DOHH2 (cell line): ENCODE measurements at regions not wholly inside any gene's neighbourhood (a gene's known extent, or its start where the extent isn't known, plus 50 kb on each side); places are given as distances from the start of the nearest gene placed in this dataset.

Experiments used
- H3F3A ChIP-seq: fragments of 200-600 bp; sonication (generic), shearing (Covaris generic); 2 replicates; pipeline ENCODE4 v1.6.0; 2016; ENCODE audit warnings: antibody characterized with exemption, mild to moderate bottlenecking; ENCODE audit not compliant: control insufficient read depth, insufficient read depth
- H3K27ac ChIP-seq: fragments of 200-600 bp; sonication (generic); 2 replicates; pipeline ENCODE4 v1.5.1; 2014; ENCODE audit warnings: low read depth, mild to moderate bottlenecking, low read length, moderate library complexity
- H3K27me3 ChIP-seq: fragments of 200-600 bp; sonication (generic); 2 replicates; pipeline ENCODE4 v1.6.1; 2014; ENCODE audit warnings: mild to moderate bottlenecking, low read length, mixed read lengths; ENCODE audit not compliant: control insufficient read depth
- H3K36me3 ChIP-seq: fragments of 200-600 bp; sonication (generic); 2 replicates; pipeline ENCODE4 v1.6.1; 2014; ENCODE audit warnings: mild to moderate bottlenecking, low read length, moderate library complexity, mixed read lengths; ENCODE audit not compliant: control insufficient read depth
- H3K4me1 ChIP-seq: fragments of 200-600 bp; sonication (generic); 2 replicates; pipeline ENCODE4 v1.6.1; 2014; ENCODE audit warnings: mild to moderate bottlenecking, low read length, mixed read lengths; ENCODE audit not compliant: control insufficient read depth
- H3K4me2 ChIP-seq: fragments of 200-600 bp; sonication (generic); 2 replicates; pipeline ENCODE4 v1.6.0; 2014; ENCODE audit warnings: mild to moderate bottlenecking, low read length, moderate library complexity
- H3K4me3 ChIP-seq: fragments of 200-600 bp; sonication (generic); 2 replicates; pipeline ENCODE4 v1.5.1; 2014; ENCODE audit warnings: mild to moderate bottlenecking, low read length, mixed read lengths
- H3K79me2 ChIP-seq: fragments of 200-600 bp; sonication (generic); 2 replicates; pipeline ENCODE4 v1.6.1; 2014; ENCODE audit warnings: mild to moderate bottlenecking, low read length, mixed read lengths; ENCODE audit not compliant: control insufficient read depth
- H3K9me2 ChIP-seq: fragments of 200-600 bp; sonication (generic); replicated peaks from 2 replicates; pipeline ENCODE4 v1.6.1; 2014; ENCODE audit warnings: mild to moderate bottlenecking, low read length, mixed read lengths; ENCODE audit not compliant: control insufficient read depth
- H3K9me3 ChIP-seq: fragments of 200-600 bp; sonication (generic); 2 replicates; pipeline ENCODE4 v1.6.1; 2014; ENCODE audit warnings: antibody characterized with exemption, low read length, mixed read lengths; ENCODE audit not compliant: control insufficient read depth, insufficient read depth
- H4K20me1 ChIP-seq: fragments of 200-600 bp; sonication (generic); 2 replicates; pipeline ENCODE4 v1.6.0; 2014; ENCODE audit warnings: low read depth, mild to moderate bottlenecking, antibody characterized with exemption, low read length, moderate library complexity; ENCODE audit not compliant: control insufficient read depth, insufficient read depth
- CTCF ChIP-seq: fragments of 200-600 bp; sonication (generic); IDR thresholded peaks from one replicate; pipeline ENCODE4 v1.5.1; 2014; ENCODE audit warnings: antibody characterized with exemption, mild to moderate bottlenecking, low read depth, low read length; ENCODE audit not compliant: poor library complexity, severe bottlenecking
- EZH2phosphoT487 ChIP-seq: fragments of 200-600 bp; sonication (generic); IDR thresholded peaks from 2 replicates; pipeline ENCODE4 v1.6.1; 2017; ENCODE audit warnings: borderline replicate concordance, mild to moderate bottlenecking, antibody characterized with exemption, low read length, moderate library complexity, mixed read lengths

- Histone ChIP-seq H3K4me2 (no peak overlapping the region), H3K4me1 (peaks cover 1% of the 10 kb centered on the region; the same call in 1 of the 2 replicates), H3K27me3 (no peaks in the 10 kb centered on the region), H3K79me2 (no peaks in the 10 kb centered on the region), H3F3A (no peaks in the 10 kb centered on the region), H3K36me3 (no peaks in the 10 kb centered on the region), H3K27ac (no peak overlapping the region), H3K9me2 (no peaks in the 10 kb centered on the region), H3K4me3 (no peak overlapping the region), H3K9me3 (no peaks in the 10 kb centered on the region), H4K20me1 (no peaks in the 10 kb centered on the region)
- TF ChIP-seq EZH2phosphoT487 (no peak), CTCF (no peak)
These were observed 251.6 kb downstream of the HACE1 start for GRCh38 chr6:104608101-104608500.

- Histone ChIP-seq H4K20me1 (no peaks in the 10 kb centered on the region), H3K4me1 (peaks cover 7% of the 10 kb centered on the region), H3K9me2 (no peaks in the 10 kb centered on the region), H3F3A (no peaks in the 10 kb centered on the region), H3K79me2 (no peaks in the 10 kb centered on the region), H3K9me3 (no peaks in the 10 kb centered on the region), H3K36me3 (no peaks in the 10 kb centered on the region), H3K4me3 (no peak overlapping the region), H3K4me2 (no peak overlapping the region), H3K27ac (no peak overlapping the region), H3K27me3 (no peaks in the 10 kb centered on the region)
- TF ChIP-seq EZH2phosphoT487 (no peak), CTCF (no peak)
These were observed 252.2 kb downstream of the HACE1 start for GRCh38 chr6:104607501-104607900.

GRCh38 chr6:104606361-104606760 lies 253.4 kb downstream of the HACE1 start:
- Histone ChIP-seq H3K9me3 (no peaks in the 10 kb centered on the region), H3K9me2 (no peaks in the 10 kb centered on the region), H4K20me1 (no peaks in the 10 kb centered on the region), H3K27me3 (no peaks in the 10 kb centered on the region), H3F3A (no peaks in the 10 kb centered on the region), H3K27ac (no peak overlapping the region), H3K4me3 (no peak overlapping the region), H3K4me2 (no peak overlapping the region), H3K36me3 (no peaks in the 10 kb centered on the region), H3K79me2 (no peaks in the 10 kb centered on the region), H3K4me1 (peaks cover 11% of the 10 kb centered on the region)
- no peak for TF ChIP-seq EZH2phosphoT487

GRCh38 chr6:104604685-104605084 lies 255.0 kb downstream of the HACE1 start:
- H3F3A ChIP-seq = no peaks in the 10 kb centered on the region
- no peak for TF ChIP-seq CTCF
- no peak for TF ChIP-seq EZH2phosphoT487
- H3K27me3 ChIP-seq = no peaks in the 10 kb centered on the region
- no peak overlapping the region for H3K27ac ChIP-seq
- peaks cover 11% of the 10 kb centered on the region for H3K4me1 ChIP-seq
- no peaks in the 10 kb centered on the region for H3K36me3 ChIP-seq
- no peaks in the 10 kb centered on the region for H3K9me2 ChIP-seq
- H3K4me2 ChIP-seq = no peak overlapping the region
- no peaks in the 10 kb centered on the region for H4K20me1 ChIP-seq
- no peaks in the 10 kb centered on the region for H3K9me3 ChIP-seq
- H3K79me2 ChIP-seq = no peaks in the 10 kb centered on the region
- H3K4me3 ChIP-seq = no peak overlapping the region
